Kidney tubule cell (primary cell): ENCODE measurements at regions not wholly inside any gene's neighbourhood (a gene's known extent, or its start where the extent isn't known, plus 50 kb on each side); places are given as distances from the start of the nearest gene placed in this dataset.
A peak's percentile ranks its signal among the peaks of the same experiment; 100 is the strongest.

Experiments used
- DNase-seq: peaks from one replicate; pipeline ENCODE4 v3.0.0-alpha.2; 2018; ENCODE audit warnings: low spot score

GRCh38 chr14:87050421-87050820, 942.6 kb downstream of the GALC start:
- DNase-seq: no peak

GRCh38 chr14:87049950-87050349, 943.0 kb downstream of the GALC start:
- DNase-seq: peak; percentile 68

- DNase-seq: no peak
Observed at GRCh38 chr14:87046960-87047359, 946.0 kb downstream of the GALC start.

GRCh38 chr14:87045956-87046355, 947.0 kb downstream of the GALC start:
- DNase-seq: no peak

- no peak for DNase-seq
Observed at GRCh38 chr14:87045246-87045645, 947.7 kb downstream of the GALC start.

- peak; percentile 45 for DNase-seq
Observed at GRCh38 chr14:87044807-87045206, 948.2 kb downstream of the GALC start.

- DNase-seq: no peak
Observed at GRCh38 chr14:87043667-87044200, 949.2 kb downstream of the GALC start.

- DNase-seq: no peak
Observed at GRCh38 chr14:87042354-87042753, 950.6 kb downstream of the GALC start.

GRCh38 chr14:87041290-87042020, 951.5 kb downstream of the GALC start:
- no peak for DNase-seq

- DNase-seq: no peak
Observed at GRCh38 chr14:87034680-87035079, 958.3 kb downstream of the GALC start.

GRCh38 chr14:87030197-87030596, 962.8 kb downstream of the GALC start:
- no peak for DNase-seq

GRCh38 chr14:87020106-87020505, 972.9 kb downstream of the GALC start:
- peak; percentile 45 for DNase-seq

GRCh38 chr14:87018294-87018693, 974.7 kb downstream of the GALC start:
- no peak for DNase-seq

GRCh38 chr14:87017335-87017734, 975.6 kb downstream of the GALC start:
- DNase-seq: no peak

GRCh38 chr14:87014856-87015255, 978.1 kb downstream of the GALC start:
- DNase-seq: peak; percentile 12

GRCh38 chr14:87013583-87013982, 979.4 kb downstream of the GALC start:
- peak; percentile 5 for DNase-seq

GRCh38 chr14:87008965-87009364, 984.0 kb downstream of the GALC start:
- DNase-seq: no peak

- DNase-seq: no peak
Observed at GRCh38 chr14:87005280-87005679, 987.7 kb downstream of the GALC start.

- no peak for DNase-seq
Observed at GRCh38 chr14:87002776-87003175, 990.2 kb downstream of the GALC start.

GRCh38 chr14:87001333-87001732, 991.6 kb downstream of the GALC start:
- DNase-seq: no peak

- DNase-seq: no peak
Observed at GRCh38 chr14:87000081-87000480, 992.9 kb downstream of the GALC start.

- DNase-seq: no peak
Observed at GRCh38 chr14:86999036-86999435, 993.9 kb downstream of the GALC start.

- DNase-seq: peak; percentile 12
Observed at GRCh38 chr14:86997271-86997670, 995.7 kb downstream of the GALC start.

GRCh38 chr14:86990396-86990795, 1002.6 kb downstream of the GALC start:
- no peak for DNase-seq
